ENCODE measurements at regions not wholly inside any gene's neighbourhood (a gene's known extent, or its start where the extent isn't known, plus 50 kb on each side); places are given as distances from the start of the nearest gene placed in this dataset.

- no peak for TF ChIP-seq CTCF (conservative IDR thresholded peaks at IDR 0.05 in 1 of 2, IDR thresholded peaks at IDR 0.05 in 1 of 2; ENCODE audit: low read depth in 1 of 2, low read length in 2 of 2)
- TF ChIP-seq EZH2 (IDR thresholded peaks at IDR 0.05; ENCODE audit: low read length, missing control alignments): no peak
These were observed 79.6 kb upstream of the RET start for GRCh38 chr10:42997151-42997848.
